Stimulated activated CD4-positive, alpha-beta T cell treated with anti-CD3 and anti-CD28 coated beads, Interleukin-1b, Interleukin-23, amount 100 ng/mL, for 48 hours (primary cell): ENCODE measurements at regions not wholly inside any gene's neighbourhood (a gene's known extent, or its start where the extent isn't known, plus 50 kb on each side); places are given as distances from the start of the nearest gene placed in this dataset.

Experiments
- DNase-seq: peaks from one replicate; pipeline ENCODE4 v3.0.0-alpha.2; 2020

DNA sequence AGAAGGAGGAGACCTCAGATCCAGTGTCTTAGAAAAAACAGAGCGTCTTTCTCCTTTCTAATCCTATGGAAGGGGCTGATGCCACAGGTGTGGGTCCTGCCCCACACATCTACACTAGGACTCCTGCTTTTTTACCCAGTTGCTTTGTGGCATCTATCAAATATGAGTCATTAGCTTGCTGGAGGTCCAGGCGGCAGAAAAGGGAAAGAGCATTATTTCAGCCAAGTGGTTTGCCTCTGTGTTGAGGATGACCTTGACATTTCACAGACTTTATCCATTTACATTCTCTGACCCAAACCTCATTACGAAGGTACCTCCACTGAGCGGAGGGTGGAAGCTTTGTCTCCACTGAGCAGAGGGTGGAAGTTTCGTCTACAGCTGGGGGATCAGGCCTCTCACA is 308.4 kb upstream of the KLF6 start:
- no peak for DNase-seq

DNA sequence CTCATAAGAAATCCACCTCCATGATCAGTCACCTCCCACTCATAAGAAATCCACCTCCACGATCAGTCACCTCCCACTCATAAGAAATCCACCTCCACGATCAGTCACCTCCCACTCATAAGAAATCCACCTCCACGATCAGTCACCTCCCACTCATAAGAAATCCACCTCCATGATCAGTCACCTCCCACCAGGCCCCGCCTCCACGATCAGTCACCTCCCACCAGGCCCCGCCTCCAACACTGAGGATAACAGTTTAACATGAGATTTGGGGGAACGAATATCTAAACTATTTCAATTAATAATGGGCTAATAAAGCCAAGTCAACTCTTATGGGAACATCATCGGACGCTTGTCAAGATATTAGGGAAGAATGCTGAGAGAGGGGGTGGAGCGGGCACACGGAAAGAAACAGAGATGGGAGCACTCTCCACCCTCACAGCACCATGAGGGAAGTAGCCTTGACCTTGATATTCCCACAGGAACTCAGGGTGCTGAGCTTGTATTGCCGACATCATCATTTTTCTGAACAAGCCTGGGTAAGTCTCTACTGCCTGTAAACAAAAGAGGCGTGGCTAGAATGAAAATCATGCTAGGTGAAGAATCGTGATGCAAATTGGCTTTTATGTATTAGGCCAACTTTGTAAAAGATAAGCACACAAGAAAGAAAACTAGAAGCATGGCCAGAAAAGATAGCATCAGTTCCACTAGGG is 303.5 kb upstream of the KLF6 start:
- no peak for DNase-seq

DNA sequence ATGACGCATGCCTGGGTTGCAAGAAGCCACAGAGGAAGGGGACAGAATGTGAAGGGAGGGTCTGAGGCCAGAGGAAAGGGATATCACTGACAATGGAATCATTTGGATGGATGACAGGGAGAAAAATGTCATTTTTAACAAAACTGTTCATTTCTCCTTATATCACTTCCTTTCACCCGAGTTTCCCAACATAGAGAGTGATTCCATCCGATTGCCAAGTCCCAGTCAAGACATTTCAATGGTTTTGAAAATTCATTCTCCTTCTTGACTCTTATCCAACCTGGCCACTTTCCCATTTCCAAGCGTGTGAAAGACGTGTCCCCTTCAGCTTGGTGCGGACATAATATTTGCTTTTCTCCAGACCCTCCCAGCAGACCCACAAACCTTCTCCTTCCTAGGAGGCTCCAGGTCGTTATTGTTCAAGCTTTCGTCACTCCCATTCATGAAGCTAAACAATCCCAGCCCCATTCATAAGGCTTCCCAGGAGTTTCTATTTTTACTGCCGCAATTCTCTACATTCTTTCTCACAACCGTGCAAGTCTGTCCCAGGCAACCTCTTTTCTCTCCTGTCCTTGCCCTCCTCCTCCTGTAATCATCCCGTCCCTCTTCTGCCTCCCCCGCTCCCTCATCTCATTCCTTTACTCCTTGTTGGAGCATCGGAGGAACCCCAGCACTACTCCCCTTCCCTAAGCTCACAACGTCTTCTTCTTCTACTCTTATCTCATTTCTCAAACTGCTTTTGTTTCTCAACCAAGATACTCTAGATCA is 301.3 kb upstream of the KLF6 start:
- DNase-seq, result no peak

DNA sequence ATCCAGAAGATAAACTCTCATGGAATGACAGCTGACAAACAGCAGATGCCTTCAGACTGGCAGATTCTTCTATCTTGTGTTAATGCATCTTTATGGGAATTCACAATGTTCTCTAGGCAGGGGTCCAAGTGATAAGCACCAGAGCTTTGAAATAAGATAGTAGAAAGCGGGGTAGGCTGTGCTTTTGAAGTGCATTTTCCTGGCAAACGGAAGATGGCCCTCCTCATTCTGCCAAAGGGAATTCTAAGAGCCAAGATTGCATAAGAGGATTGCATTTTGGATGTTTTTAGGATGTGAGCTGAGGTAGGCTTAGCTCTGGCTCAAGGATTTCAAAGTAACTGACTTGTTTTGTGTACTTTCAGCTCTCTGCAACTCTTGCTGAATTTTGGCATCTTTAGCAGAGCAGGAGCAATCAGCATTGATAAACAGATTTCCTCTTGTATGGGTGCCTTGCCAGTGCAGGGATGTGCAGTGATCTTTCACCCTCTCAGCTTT is 298.5 kb upstream of the KLF6 start:
- no peak for DNase-seq

DNA sequence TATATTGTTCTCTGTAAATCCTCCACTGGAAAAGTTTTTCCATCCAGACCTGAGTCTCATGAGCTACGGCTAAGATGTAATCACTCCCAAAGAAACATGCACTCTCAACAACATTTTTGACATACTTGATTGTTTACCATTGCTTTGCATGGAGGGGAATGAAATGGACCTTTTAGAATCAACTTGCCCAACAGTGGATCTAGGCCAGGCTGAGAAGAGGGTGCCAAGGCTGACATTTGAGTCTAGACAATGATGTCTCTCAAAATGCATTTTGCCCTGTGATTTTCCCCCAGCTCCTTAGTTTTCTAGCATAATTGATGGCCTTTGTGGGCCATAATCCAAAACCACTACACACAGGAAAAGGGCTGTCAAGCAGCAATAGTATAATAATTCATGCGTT is 297.9 kb upstream of the KLF6 start:
- no peak for DNase-seq

DNA sequence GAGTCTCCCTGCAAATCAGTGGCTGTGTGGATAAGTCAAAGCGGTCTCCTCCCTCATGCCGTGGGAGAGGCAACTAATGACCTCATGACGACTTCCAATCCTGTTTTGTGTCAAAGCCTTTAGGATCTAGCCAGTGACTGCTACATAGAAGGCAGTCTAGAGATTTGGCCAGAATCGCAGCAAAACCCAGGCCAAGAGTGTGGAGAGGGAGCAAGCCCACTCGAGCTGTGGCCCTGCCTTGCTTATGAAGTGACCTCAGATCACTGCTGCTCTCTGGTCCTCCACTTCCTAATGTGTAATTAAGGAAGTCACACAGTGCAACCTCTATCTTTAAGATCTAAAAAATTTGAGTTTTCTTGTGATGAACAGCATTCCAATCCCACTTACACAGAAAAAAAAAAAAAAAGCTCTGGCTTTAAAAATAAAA is 296.7 kb upstream of the KLF6 start:
- no peak for DNase-seq

DNA sequence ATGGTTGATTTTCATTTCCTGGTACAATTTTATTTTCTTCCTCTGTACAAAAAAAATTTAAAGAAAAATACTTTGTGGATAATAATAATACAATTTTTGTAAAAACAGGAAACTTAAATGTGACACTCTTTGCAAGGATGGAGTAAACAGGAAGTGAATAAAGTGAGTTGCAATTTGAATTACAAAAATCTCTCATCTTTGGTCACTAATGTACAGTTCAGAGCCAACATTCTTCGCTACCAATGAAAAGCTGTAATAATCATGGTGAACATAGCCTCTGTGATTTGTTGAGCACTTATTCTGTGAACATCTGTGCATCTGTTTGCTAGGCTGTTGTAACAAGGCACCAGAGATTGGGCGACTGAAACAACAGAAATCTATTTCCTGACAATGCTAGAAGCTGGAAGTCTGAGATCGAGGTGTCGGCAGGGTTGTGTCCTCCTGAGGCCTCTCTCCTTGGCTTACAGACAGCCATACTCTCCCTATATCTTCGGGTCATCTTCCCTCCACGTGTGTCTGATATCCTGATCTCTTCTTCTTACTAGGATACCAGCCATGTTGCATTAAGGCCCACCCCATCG is 295.3 kb upstream of the KLF6 start:
- DNase-seq, result no peak

DNA sequence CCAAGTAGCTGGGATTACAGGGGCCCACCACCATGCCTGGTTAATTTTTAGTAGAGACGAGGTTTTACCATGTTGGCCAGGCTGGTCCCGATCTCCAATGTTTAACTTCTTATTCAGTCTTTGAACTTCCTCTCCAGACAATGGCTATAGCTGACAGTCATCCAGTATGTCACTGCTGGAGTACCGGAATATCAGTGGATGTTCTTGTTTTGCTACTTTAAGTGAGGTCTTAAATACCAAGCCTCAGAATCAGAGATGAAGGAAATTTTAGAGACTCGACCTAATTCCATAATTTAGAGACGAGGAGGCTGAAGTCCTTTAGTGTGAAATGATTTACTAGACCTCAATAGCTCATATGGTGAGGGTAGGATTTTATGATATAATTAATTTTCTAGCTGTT is 294.8 kb upstream of the KLF6 start:
- DNase-seq, result no peak

DNA sequence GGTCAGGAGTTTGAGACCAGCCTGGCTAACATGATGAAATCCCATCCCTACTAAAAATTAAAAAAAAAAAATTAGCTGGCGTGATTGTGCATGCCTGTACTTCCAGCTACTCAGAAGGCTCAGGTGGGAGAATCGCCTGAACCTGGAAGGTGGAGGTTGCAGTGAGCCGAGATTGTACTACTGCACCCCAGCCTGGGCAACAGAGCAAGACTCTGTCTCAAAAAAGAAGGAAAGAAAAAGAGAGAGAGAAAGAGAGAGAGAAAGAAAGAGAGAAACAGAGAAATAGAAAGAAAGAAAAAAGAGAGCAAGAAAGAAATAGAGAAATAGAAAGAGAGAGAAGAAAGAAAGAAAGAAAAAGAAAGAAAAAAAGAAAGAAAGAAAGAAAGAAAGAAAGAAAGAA is 292.8 kb upstream of the KLF6 start:
- no peak for DNase-seq

DNA sequence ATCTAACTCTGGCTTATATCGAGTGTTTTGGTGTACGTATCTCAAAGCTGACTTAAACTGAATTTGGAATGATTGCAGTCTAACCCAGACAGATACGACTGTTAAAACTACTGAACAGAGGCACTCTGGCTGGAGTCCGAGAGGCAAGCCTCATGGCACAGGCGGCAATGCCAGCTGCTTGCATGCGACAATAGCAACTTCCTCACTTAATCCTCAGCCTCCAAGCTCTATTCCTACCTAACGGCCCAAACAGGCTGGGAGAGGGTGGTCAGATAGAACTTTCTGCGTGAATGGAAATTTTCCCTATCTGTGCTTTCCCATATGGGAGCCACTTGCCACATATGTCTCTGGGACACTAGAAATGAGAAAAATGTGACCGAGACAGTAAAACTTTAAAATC is 292.0 kb upstream of the KLF6 start:
- no peak for DNase-seq

DNA sequence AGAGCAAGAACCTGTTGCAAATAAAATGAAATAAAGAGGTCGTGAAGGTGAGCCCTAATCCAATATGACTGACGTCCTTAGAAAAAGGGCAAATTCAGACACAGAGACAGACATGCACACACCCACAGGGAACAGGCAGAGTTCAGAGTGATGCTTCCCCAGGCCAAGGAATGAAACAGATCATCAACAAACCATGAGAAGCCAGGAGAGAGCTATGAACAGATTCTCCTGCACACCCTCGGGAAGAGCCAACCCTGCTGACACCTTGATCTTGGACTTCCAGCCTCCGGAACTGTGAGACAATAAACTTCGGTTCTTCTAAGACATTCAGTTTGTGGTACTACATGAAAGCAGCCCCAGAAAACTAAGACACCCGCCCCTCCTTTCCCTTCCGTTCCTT is 290.4 kb upstream of the KLF6 start:
- DNase-seq, result no peak

DNA sequence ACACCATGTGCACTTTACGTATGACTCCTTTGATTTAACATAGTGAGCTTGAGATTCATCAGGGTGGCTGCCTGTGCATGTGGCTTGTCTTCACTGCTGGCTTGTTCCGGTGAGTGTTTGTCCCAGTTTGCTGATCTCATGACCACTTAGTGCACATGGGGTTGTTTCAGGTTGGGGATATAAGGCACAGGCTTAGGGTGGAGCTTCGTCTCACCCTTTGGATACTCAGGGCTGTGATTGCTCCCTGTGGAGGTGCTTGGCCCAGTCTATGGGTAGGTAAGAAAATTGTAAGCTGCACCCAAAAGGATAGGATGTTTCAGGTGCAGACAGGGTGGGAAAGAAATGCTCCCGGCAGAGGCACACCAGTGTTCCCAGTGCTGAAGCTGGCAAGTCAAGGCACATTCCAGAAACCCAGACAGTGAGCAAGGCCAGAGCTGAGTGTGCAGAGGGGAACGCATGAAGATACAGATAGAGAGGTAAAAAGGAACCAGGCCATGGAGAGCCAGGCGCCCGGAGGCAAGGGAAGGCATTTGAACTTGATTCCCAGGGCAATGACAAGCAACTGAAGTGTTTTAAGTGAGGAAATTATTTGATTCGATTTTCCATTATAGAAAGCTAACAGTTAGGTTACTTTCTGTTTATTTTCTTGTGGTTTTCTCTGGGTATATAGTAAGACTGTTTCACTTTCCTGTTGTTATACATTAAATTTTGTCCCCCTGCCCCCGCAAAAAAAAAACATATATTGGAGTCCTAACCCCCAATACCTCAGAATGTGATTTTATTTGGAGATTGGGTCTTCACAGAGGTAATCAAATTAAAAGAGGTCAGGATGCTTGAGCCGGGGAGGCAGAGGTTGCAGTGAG is 289.8 kb upstream of the KLF6 start:
- no peak for DNase-seq

DNA sequence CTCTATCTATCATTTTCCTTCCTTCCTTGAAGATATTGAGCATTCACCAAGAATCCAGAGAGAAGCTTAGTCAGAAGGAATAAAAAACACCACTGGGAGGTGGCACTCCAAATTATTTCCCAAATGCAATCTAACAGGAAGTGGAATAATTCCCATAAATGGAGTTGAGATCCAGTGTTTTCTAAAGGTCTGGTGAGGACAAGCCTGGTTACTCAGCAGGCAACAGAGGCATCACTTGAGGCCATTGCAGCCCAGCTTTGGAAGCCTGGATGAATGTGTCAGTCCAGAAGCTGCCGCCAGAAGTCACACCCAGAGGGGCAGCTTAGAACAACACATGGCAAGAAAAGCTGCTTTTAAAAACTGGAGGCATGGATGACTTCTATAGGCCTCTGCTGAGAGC is 288.9 kb upstream of the KLF6 start:
- DNase-seq, result no peak

DNA sequence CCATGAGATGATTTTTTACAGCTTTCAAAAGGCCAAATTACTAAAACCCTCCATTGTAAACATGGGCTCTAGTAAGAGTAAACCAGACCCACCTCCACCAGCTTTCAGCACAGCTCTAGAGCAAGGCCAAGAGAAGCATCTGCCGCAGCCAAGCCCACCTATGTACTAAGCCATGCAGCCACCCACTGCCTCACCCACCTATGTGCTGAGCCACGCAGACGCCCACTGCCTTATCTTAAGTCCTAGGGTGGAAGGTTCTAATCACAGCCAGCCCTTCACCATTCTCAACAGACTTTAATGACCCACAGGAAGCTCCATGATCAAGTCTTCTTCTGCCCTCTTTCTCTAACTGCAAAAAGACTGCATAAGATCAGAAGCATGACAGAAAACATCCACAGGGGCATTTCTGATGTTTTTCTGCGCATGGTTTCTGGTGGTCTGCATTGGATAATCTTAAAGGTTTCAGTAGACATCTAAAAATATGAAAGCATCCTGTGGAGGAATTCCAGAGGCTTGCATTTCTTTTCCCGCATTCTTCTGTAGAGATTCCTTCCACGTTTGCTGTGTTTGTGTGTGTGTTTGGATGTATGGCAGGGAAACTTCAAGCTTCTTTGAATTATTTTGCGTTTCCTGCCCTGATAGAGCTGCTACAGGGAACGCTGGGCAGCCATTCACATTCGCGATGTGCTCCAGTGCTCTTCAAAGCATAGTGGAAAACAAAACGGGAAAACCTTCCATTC is 286.1 kb upstream of the KLF6 start:
- no peak for DNase-seq

DNA sequence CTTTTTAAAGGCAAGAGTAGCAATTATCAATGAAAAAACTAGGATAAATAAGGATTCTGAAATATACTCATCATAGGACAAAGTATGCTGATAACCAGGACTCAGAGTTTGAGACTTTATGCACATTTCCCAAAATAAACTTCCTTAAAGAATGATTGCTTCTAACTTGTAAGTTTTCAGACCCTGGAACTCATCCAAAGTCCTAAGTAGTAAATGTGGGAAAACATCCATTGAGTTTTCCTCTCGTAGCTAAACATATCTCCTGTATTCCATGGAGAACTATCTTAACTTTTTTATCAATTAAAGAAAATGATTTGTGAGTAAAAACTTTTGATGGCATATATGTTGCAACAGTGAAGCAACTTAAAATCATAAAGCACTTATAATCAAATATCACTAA is 285.2 kb upstream of the KLF6 start:
- DNase-seq, result no peak

DNA sequence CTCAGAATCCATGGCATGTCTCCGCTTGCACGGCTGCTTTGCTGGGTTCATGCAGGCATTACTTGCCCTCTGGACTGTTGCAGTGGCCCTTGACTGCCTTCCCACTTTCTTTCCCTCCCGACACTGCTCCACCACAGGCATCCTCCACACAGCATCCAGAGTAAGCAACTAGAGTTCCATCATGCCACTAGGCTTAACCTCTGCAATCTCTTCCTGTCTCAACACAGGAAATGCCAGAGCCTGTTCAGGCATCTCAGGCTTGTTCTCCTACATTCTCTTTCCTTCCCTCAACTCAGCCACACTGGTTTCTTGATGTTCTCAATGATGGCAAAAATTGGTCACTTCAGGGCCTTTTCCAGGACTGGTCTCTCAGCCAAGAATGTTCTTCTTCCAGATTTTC is 284.5 kb upstream of the KLF6 start:
- DNase-seq, result no peak

DNA sequence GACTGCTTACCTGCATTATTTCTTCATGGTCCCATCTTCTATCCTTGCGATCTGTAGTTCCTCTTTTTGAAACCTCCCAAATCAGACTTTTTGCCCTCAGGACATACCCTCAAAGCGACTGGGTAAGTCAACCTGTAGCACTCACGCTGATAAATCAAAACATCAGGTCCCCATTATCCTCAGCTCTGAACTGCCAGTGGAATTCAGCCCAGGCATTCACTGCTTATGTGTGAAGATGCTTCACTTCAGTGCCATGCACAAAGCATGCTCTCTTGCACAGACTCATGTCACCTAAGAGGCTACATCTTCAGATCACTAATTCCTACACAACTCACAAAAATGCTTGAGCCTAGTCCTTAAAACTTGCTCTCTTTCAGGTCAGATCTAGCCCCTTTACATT is 283.6 kb upstream of the KLF6 start:
- no peak for DNase-seq

DNA sequence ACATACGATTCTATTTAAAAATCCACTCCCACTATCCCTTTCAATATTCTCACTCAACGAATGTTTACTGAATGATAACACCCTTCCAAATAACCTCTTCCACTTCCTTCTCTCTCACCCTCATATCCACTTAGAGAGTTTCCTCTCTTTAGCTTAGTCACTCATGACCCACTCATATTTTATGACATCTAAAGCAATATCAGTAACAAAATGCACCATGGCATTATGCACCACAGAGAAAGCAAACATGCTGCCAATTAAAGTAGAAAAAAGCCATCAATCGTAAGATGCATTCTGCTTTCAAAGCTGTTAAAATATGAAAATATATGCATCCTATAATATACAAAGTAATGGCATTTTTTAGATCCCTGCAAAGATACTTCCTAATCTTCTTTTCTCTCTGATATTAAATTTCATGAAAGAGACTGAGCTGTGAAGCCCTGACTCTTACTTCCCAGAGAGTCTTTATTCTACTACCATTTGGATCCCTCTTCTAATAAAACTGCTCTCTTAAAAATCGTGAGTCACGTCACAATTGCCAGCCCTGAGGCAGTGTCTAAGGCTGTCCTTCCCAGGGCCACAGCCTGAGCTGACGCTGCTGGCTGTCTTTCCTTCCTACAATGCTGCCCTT is 283.0 kb upstream of the KLF6 start:
- no peak for DNase-seq

DNA sequence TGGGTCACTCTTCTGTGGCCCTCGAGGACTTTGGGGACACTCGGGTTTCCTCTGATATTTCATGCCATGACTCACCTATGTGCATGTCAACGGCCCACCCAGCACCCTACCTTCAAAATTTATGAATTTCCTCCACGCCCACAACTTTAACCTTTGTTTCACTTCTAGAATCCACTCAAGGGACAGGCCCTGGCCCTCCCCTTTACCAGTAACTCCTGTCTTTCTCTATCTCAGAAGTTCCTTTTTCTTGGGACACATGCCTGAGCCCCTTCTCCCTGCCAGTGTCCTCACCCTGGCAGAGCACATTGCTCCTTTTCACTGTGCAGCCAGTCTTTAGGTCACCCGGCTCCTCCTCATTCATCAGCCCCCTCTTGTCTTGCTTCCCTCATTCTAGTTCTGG is 282.5 kb upstream of the KLF6 start:
- peak; percentile 29 for DNase-seq

DNA sequence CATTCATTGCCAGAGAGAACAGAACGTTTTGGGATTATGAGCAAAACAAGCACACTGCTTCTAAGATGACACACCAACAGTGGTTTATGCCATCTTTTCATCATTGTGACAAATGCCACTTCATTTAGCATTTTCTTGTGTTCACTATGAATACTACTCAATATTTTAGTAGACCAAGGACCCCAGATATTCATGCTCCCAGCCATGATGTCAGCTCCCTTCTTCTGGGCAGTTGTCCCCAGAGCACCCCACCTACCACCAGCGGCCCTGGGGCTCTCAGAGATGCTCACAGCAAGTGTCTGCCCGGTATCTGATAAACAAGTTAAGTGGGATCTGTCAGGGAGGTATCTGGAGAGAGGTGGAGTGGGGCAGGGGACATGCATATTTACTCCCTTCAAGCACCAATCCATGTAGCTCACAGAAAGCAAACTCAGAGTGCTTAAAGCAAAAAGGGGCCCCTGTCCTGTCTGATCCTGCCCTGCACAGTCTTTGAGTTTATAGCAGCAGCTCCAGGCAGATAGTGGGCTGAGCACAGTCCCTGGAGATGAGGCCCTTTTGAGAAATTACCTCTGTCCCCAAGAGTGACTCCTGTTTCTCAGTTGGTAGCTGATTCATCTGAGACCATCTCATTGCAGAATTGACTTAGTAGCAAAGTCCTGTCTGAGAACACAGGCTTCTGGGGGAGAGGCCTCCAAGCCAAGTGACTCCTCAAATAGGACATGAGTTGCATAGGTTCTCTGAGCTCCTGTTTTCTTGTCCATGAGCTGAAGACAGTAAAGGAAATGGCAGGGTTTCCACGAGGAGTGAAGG is 281.8 kb upstream of the KLF6 start:
- peak; percentile 42 for DNase-seq

DNA sequence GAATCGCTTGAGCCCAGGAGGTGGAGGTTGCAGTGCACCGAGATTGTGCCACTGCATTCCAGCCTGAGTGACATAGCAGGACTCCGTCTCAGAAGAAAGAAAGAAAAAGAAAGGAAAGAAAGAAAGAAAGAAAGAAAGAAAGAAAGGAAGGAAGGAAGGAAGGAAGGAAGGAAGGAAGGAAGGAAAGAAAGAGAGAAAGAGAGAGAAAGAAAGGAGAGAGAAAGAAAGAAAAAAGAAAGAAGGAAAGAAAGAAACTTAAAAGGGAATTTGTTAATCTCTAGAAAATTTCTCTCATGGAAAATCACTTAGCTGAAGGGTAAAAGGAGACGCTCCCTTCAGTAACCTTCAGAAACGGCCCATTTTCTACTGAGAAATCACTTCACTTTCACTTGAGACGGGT is 279.5 kb upstream of the KLF6 start:
- DNase-seq, result no peak
